HG03442 (cell line): ENCODE measurements at regions not wholly inside any gene's neighbourhood (a gene's known extent, or its start where the extent isn't known, plus 50 kb on each side); places are given as distances from the start of the nearest gene placed in this dataset.

Experiments used
- ATAC-seq: cut with Tn5 transposase; IDR thresholded peaks from one replicate; pipeline ENCODE4 v1.9.1; 2021; ENCODE audit warnings: mild to moderate bottlenecking, moderate library complexity; ENCODE audit not compliant: unreplicated experiment

GRCh38 chr1:201653883-201654282 is 115.0 kb downstream of the NAV1 start:
- ATAC-seq: no peak

DNA sequence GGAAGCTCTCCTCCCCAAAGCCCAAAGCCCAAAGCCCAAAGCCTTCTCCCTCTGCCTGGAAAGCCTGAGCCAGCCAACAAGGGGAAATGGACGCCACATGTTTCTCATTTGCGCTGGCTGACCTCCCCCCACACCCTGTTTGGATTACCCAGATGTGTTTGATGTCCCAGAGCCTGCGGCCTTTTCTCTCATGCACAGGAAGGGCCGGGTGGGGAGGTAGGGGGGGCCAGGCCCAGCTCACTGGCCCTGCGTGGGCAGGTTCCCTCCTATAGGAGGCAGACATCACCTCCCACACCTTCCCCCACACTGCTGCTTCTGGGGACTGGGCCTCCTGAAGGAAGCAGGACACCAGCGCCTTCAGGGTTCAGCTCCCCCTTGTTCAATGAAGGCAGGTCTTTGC is 116.3 kb downstream of the NAV1 start:
- no peak for ATAC-seq

DNA sequence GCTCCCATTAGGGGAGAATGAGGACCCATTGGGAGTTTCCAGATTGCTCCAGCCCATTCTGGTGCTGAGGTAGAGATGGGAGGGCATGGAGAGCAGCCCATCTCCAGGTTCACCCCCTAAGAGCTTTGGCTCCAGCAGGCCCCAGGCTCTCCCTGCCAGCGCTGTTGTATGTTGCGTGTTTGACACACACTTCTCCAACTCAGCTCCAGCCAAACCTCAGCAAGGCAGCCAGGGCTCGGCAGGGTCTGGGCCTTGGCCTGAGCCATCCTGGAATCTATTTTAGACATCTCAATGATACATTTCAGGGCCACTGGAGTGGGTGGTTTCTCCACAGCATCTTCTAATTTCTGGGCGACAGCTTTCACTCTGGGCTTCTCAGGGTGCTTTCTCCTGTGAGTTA is 117.0 kb downstream of the NAV1 start:
- no peak for ATAC-seq

DNA sequence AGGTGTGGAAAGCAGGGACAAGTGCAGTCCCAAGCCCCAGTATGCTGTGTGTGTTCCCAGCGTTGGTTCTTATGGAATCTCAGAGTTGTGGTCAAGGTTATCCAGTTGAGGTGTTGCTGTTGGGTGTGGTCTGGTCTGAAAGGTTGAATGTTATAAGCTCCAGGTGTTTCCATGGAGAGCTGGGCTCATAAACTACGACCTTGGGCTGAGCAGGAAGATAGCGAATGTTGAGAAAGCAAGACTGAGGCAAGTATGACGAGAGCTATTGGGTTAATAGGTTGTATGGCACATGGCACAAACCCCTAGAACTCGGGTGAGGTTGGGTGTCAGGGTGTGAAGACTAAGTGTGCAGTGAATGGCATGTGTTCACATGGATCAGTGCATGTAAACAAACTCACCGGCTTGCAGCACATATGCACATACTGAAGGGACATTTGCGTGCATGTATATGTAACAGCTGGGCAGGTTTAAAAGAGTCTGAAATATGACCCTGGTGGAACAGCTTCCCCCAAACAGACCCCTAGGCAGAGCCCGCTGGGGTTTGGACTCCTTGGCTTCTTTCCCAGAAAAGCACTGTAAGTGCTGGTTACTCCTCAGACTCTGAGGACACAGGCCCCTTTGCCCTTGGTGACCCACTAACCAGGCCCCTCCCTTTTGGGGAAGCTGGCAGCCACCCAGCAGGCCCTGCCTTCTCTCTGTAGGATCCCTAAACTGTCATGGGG is 117.5 kb downstream of the NAV1 start:
- no peak for ATAC-seq

DNA sequence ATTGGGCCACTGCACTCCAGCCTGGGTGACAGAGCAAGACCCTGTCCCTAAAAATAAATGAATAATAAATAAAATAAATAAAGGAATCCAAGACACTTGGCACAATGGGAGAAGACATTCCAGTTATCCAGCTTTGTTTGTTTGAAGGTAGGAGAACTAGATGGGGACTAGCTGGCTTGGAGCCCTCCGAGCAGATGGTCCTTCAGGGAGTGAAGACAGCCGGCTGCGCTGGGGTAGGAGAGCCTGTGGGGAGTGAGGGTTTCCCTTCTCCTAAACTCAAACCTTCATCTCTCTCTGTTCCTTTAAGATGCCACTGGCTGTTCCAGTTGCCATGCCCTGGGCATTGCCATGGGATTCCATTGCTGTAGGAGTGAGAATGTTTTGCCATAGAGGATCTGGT is 120.6 kb downstream of the NAV1 start:
- no peak for ATAC-seq

- ATAC-seq: no peak
These were observed 122.2 kb downstream of the NAV1 start for GRCh38 chr1:201660931-201661822.

- ATAC-seq: no peak
These were observed 123.0 kb downstream of the NAV1 start for GRCh38 chr1:201661823-201662359.

DNA sequence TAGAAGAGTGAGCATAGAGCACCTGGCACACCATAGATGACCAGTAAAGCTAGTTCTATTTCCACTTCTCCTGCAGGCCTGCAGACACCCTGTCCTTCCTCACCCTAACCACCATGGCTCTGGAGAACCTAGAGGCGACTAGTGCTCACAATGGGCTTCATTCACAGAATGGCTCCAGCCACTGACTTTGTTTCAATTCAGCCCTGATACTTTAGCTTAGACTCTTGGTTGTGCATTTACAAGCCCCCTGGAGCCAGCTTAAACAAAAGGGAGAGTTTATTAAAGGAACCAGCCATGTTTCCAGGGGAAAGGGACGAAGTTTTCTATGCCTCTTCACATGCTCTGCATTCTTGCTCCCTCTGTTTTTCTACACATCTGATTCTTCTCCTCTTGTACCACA is 123.7 kb downstream of the NAV1 start:
- no peak for ATAC-seq

- no peak for ATAC-seq
These were observed 124.7 kb downstream of the NAV1 start for GRCh38 chr1:201663491-201664113.

DNA sequence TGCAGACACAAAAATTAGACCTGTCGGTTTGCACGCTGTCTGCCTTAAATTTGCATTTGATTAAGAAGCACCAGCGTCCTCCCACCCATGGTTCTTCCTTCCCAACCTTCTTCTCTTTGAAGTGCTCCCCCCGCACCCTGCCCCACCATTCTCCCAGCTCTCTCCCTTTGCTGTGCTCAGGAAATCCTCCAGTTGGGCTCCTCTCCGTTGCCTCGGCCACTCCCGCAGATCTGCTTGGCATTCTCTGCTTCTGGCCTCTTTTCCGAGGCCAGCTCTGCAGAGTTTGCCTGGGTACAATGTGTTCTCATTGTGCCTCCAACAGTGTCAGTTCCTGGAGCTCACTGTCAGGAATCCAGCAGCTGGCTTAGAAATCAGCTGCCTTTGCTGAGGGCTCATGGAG is 126.1 kb downstream of the NAV1 start:
- no peak for ATAC-seq

DNA sequence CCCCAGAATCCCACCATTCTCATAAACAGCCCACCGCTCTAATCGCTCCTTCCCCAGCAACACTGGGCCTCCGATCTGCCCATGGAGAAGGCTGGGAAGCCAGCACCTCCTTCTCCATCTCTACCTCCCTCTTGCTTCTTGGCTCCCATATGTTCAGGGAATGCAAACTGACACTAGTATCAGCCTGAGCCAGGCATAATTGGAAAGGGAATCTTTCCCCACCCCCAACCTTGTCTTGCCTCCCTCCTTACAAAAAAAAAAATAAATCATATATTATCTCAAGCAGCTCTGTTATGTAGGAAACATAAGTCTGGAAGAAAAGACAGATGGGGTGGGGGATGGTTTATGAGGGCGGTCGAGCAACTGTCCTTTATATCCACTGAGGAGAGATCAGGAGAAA is 127.2 kb downstream of the NAV1 start:
- ATAC-seq: no peak

DNA sequence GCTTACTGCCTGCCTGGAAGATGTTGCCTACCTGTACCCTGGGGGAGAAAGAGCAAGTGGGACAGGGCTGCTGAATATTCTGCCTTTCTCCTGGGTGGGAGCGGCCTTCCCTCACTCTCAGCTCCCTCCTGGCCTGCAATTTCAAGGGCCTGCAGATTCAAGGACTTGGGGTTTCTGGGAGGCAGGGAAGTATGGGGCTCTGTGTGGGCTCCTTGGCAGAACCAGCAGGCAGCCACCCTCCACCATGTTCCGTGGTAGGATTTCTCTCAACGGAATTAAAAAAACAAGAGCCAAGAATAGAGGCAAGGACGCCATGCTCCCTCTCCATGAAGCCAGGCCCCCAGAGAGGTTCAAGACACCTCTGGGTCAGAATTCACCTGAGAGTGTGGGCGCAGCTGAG is 127.7 kb downstream of the NAV1 start:
- no peak for ATAC-seq

DNA sequence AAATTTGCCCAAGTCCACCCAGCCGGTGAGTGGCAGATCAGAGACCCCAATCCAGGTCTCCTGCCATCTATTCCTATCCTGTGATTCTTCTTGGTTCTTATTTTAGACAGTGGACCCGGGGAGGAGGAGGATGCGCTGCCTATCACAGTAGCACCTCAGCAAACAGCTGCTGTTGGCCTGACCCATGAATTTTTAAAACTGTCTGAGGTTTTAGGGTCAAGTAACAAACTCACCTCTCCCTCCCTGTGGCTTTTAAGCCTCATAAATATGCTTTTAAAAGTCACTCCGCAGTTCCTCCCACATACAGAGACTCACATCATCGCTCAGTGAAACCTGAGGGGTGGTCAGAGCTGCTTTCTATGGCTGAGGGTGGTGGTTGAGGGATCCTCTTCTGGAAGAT is 128.6 kb downstream of the NAV1 start:
- no peak for ATAC-seq

DNA sequence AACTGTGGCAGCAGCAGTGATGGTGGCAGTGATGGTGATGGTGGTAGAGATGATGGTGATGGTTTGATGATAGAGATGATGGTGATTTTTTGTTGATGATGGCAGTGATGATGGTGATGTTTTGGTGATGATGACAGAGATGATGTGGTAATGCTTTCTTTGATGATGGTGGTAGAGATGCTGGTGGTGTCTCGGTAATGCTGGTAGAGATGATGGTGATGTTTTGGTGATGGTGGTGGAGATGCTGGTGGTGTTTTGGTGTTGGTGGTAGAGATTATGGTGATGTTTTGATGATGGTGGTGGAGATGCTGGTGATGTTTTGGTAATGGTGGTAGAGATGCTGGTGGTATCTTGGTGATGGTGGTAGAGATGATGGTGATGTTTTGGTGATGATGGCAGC is 131.6 kb downstream of the NAV1 start:
- ATAC-seq: no peak

- ATAC-seq: no peak
These were observed 133.8 kb downstream of the NAV1 start for GRCh38 chr1:201672685-201673084.

GRCh38 chr1:201673093-201673492 is 134.2 kb downstream of the NAV1 start:
- ATAC-seq: no peak

- ATAC-seq: no peak
These were observed 135.0 kb downstream of the NAV1 start for GRCh38 chr1:201673915-201674314.

DNA sequence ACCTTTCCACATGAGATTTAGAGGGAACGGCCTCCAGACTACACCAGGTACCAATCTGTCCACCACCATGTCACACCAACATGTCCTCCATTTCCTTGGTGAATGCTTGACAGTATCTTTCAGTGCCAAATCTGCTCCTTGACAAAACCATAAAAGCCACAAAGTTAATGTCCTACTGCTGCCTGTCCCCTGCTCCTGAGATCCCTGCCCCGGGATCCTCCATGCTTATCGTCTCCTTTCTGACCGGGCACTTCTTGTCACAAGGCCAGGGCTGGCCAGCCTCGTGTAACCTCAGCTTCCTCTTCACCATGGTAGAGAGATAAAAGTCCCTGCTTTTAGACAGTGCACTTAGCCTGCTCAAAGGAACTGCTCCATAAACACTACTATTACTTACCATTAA is 136.2 kb downstream of the NAV1 start:
- no peak for ATAC-seq

DNA sequence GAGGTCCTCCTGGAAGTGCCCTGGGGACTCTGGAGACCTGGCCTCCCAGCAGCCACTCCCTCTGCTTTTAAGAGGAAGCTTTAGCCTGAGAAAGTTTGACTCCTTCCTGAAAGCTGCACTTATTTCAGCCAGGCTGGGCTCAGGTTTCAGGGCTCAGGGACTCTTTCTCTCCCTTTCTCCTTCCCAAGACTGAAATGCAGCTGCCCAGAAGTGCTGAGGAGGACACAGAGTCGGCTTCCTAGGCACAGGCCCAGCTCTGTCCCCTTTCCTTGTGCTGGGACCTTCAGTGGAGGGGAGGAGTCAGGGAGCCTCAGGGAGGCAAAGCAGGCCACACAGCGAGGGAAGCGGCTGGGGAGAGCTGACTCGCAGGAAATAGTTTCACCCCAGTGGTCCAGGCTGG is 137.3 kb downstream of the NAV1 start:
- no peak for ATAC-seq

DNA sequence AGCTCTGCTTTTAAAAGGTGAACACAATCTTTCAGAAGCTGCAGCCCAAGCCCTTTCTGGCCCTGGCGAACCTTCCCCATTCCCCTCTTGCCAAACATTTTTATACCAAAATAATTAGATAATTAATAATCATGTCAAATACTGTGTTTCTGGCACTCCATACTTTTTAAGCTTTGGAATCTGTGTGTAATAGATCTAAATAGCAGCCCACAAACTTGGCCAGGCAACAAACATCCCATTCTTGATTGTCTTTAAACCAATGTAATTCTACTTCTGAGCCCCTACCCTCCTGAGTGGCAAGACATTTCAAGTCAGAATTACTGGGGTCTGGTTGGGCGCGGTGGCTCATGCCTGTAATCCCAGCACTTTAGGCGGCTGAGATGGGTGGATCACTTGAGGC is 137.7 kb downstream of the NAV1 start:
- no peak for ATAC-seq

DNA sequence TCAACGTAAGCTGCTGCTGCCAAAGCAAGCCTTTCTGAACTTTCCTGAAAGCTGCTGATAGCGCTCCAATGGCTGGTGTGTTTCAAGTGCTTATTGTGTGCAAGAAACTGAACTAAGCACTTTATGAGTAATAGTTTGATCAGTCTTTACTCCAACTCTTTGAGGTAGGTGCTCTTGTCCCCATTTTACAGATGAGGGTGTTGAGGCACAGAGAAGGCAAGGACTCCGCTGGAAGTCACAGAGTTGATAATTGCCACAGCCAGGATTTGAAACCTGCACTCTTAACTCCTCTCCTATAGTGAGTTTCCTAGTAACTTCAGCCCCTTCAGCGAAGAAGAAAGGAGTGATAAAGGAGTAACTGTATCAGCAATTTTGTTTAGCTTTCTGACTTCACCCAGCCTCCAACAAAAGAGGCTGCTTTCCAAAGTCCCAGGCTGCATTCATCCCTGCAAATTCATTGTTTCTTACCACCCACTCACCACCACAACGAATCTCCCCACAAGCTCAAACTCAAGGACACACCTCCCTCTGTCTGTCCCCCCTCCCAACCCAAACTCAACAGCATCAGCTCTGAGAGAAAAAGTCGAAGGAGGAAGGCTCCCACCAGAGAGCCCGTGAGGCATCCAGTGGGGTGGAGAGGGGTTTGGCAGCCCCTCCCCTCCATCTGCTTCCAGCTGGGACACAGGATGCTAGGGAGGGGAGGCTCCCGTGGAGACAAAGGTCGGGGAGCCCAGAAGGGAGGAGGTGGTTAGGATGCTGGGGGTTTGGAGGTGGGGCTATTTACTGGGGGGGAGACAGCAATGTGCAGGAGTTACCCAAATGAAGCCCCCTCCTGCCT is 139.6 kb downstream of the NAV1 start:
- no peak for ATAC-seq
